Immature natural killer cell (primary cell): ENCODE measurements at regions not wholly inside any gene's neighbourhood (a gene's known extent, or its start where the extent isn't known, plus 50 kb on each side); places are given as distances from the start of the nearest gene placed in this dataset.

Experiments used
- DNase-seq, 3 donors: peaks; one replicate each; pipeline ENCODE4 v3.0.0; 2022; ENCODE audit warnings: mixed read lengths in 1 of 3
- H3K27ac Mint-ChIP-seq, 6 donors: one replicate each; pipeline ENCODE4 v1.8.0; 2020; ENCODE audit warnings: mixed read lengths in 6 of 6, mild to moderate bottlenecking in 5 of 6, inconsistent platforms in 4 of 6, moderate library complexity in 3 of 6
- H3K27me3 Mint-ChIP-seq, 3 donors: one replicate each; pipeline ENCODE4 v1.8.0; 2020 to 2021; ENCODE audit warnings: low read depth in 3 of 3, mild to moderate bottlenecking in 3 of 3, mixed read lengths in 3 of 3, moderate library complexity in 3 of 3, inconsistent platforms in 1 of 3
- H3K36me3 Mint-ChIP-seq, 3 donors: one replicate each; pipeline ENCODE4 v1.8.0; 2020; ENCODE audit warnings: mixed read lengths in 3 of 3, inconsistent platforms in 2 of 3, mild to moderate bottlenecking in 2 of 3
- H3K4me1 Mint-ChIP-seq, 2 donors: one replicate each; pipeline ENCODE4 v1.8.0; 2020; ENCODE audit warnings: inconsistent platforms in 2 of 2, mild to moderate bottlenecking in 2 of 2, mixed read lengths in 2 of 2, moderate library complexity in 1 of 2
- H3K4me3 Mint-ChIP-seq, 5 donors: one replicate each; pipeline ENCODE4 v1.8.0; 2020; ENCODE audit warnings: mild to moderate bottlenecking in 5 of 5, mixed read lengths in 5 of 5, inconsistent platforms in 3 of 5, moderate library complexity in 3 of 5
- H3K9me3 Mint-ChIP-seq, 6 donors: one replicate each; pipeline ENCODE4 v1.8.0; 2020; ENCODE audit warnings: mild to moderate bottlenecking in 6 of 6, mixed read lengths in 6 of 6, inconsistent platforms in 4 of 6, moderate library complexity in 3 of 6

- peaks cover 0 to 2% (median 0%) of the 10 kb centered on the region in 3 donors for H3K36me3 Mint-ChIP-seq
- no peak overlapping the region for H3K27ac Mint-ChIP-seq
- no peak for DNase-seq
- peaks cover 19 to 32% (median 21%) of the 10 kb centered on the region in 3 donors for H3K27me3 Mint-ChIP-seq
- peaks cover 0 to 6% (median 0%) of the 10 kb centered on the region in 6 donors for H3K9me3 Mint-ChIP-seq
- H3K4me3 Mint-ChIP-seq, result no peak overlapping the region
- no peaks in the 10 kb centered on the region for H3K4me1 Mint-ChIP-seq
Measured at GRCh38 chr16:86293906-86294305, 216.4 kb upstream of the FOXF1 start.

- Mint-ChIP-seq H3K27ac (no peak overlapping the region), H3K36me3 (peaks cover 0 to 2% (median 0%) of the 10 kb centered on the region in 3 donors), H3K4me3 (no peak overlapping the region), H3K9me3 (peaks cover 0 to 6% (median 0%) of the 10 kb centered on the region in 6 donors), H3K4me1 (no peaks in the 10 kb centered on the region), H3K27me3 (peaks cover 14 to 30% (median 15%) of the 10 kb centered on the region in 3 donors)
- DNase-seq, result no peak
Measured at GRCh38 chr16:86294535-86295196, 215.7 kb upstream of the FOXF1 start.

GRCh38 chr16:86296256-86296655 is 214.1 kb upstream of the FOXF1 start:
- DNase-seq, result no peak
- peaks cover 16 to 30% (median 23%) of the 10 kb centered on the region in 3 donors for H3K27me3 Mint-ChIP-seq
- H3K36me3 Mint-ChIP-seq, result peaks cover 0 to under 1% (median 0%) of the 10 kb centered on the region in 3 donors
- H3K4me3 Mint-ChIP-seq, result no peak overlapping the region
- H3K9me3 Mint-ChIP-seq, result peaks cover 0 to 5% (median 0%) of the 10 kb centered on the region in 6 donors
- no peak overlapping the region for H3K27ac Mint-ChIP-seq
- H3K4me1 Mint-ChIP-seq, result no peaks in the 10 kb centered on the region

GRCh38 chr16:86297391-86297790 is 212.9 kb upstream of the FOXF1 start:
- DNase-seq, result no peak
- H3K27ac Mint-ChIP-seq, result no peak overlapping the region
- no peaks in the 10 kb centered on the region for H3K36me3 Mint-ChIP-seq
- peak overlapping the region in 1 of 5 donors; percentile 46 for H3K4me3 Mint-ChIP-seq
- H3K9me3 Mint-ChIP-seq, result peaks cover 0 to 4% (median 0%) of the 10 kb centered on the region in 6 donors
- H3K4me1 Mint-ChIP-seq, result no peaks in the 10 kb centered on the region
- peaks cover 16 to 37% (median 26%) of the 10 kb centered on the region in 3 donors for H3K27me3 Mint-ChIP-seq

GRCh38 chr16:86297866-86298757 is 212.2 kb upstream of the FOXF1 start:
- Mint-ChIP-seq H3K9me3 (peaks cover 0 to 4% (median 0%) of the 10 kb centered on the region in 6 donors), H3K4me3 (peak overlapping the region in 1 of 5 donors; percentile 46), H3K4me1 (no peaks in the 10 kb centered on the region), H3K36me3 (no peaks in the 10 kb centered on the region), H3K27ac (no peak overlapping the region), H3K27me3 (peaks cover 16 to 38% (median 27%) of the 10 kb centered on the region in 3 donors)
- no peak for DNase-seq

GRCh38 chr16:86298758-86299134 is 211.6 kb upstream of the FOXF1 start:
- Mint-ChIP-seq H3K4me1 (no peaks in the 10 kb centered on the region), H3K36me3 (no peaks in the 10 kb centered on the region), H3K27me3 (peaks cover 16 to 38% (median 27%) of the 10 kb centered on the region in 3 donors), H3K9me3 (peaks cover 0 to 4% (median 0%) of the 10 kb centered on the region in 6 donors), H3K27ac (no peak overlapping the region), H3K4me3 (no peak overlapping the region)
- DNase-seq, result no peak

- Mint-ChIP-seq H3K4me1 (no peaks in the 10 kb centered on the region), H3K36me3 (no peaks in the 10 kb centered on the region), H3K27me3 (peaks cover 12 to 38% (median 27%) of the 10 kb centered on the region in 3 donors), H3K4me3 (no peak overlapping the region), H3K27ac (no peak overlapping the region), H3K9me3 (peaks cover 0 to 4% (median 0%) of the 10 kb centered on the region in 6 donors)
- DNase-seq, result no peak
Measured at GRCh38 chr16:86299882-86300610, 210.3 kb upstream of the FOXF1 start.

GRCh38 chr16:86300746-86301481 is 209.4 kb upstream of the FOXF1 start:
- Mint-ChIP-seq H3K9me3 (peaks cover 0 to 2% (median 0%) of the 10 kb centered on the region in 6 donors), H3K27ac (no peak overlapping the region), H3K36me3 (no peaks in the 10 kb centered on the region), H3K27me3 (peaks cover 12 to 36% (median 25%) of the 10 kb centered on the region in 3 donors), H3K4me1 (no peaks in the 10 kb centered on the region), H3K4me3 (no peak overlapping the region)
- no peak for DNase-seq

GRCh38 chr16:86302421-86303109 is 207.8 kb upstream of the FOXF1 start:
- H3K9me3 Mint-ChIP-seq, result no peaks in the 10 kb centered on the region
- no peaks in the 10 kb centered on the region for H3K4me1 Mint-ChIP-seq
- no peak for DNase-seq
- H3K36me3 Mint-ChIP-seq, result no peaks in the 10 kb centered on the region
- peaks cover 12 to 31% (median 18%) of the 10 kb centered on the region in 3 donors for H3K27me3 Mint-ChIP-seq
- H3K27ac Mint-ChIP-seq, result no peak overlapping the region
- H3K4me3 Mint-ChIP-seq, result no peak overlapping the region

- H3K9me3 Mint-ChIP-seq, result no peaks in the 10 kb centered on the region
- no peak for DNase-seq
- no peaks in the 10 kb centered on the region for H3K4me1 Mint-ChIP-seq
- H3K4me3 Mint-ChIP-seq, result no peak overlapping the region
- H3K27ac Mint-ChIP-seq, result no peak overlapping the region
- H3K27me3 Mint-ChIP-seq, result peaks cover 8 to 19% (median 14%) of the 10 kb centered on the region in 3 donors
- H3K36me3 Mint-ChIP-seq, result no peaks in the 10 kb centered on the region
Measured at GRCh38 chr16:86303787-86304678, 206.3 kb upstream of the FOXF1 start.

- peaks cover 8 to 16% (median 14%) of the 10 kb centered on the region in 3 donors for H3K27me3 Mint-ChIP-seq
- no peak for DNase-seq
- H3K9me3 Mint-ChIP-seq, result no peaks in the 10 kb centered on the region
- H3K27ac Mint-ChIP-seq, result no peak overlapping the region
- no peaks in the 10 kb centered on the region for H3K36me3 Mint-ChIP-seq
- no peak overlapping the region for H3K4me3 Mint-ChIP-seq
- no peaks in the 10 kb centered on the region for H3K4me1 Mint-ChIP-seq
Measured at GRCh38 chr16:86304868-86305267, 205.5 kb upstream of the FOXF1 start.

GRCh38 chr16:86305440-86305839 is 204.9 kb upstream of the FOXF1 start:
- no peaks in the 10 kb centered on the region for H3K36me3 Mint-ChIP-seq
- H3K4me1 Mint-ChIP-seq, result no peaks in the 10 kb centered on the region
- H3K27me3 Mint-ChIP-seq, result peaks cover 8 to 16% (median 11%) of the 10 kb centered on the region in 3 donors
- H3K27ac Mint-ChIP-seq, result no peak overlapping the region
- H3K9me3 Mint-ChIP-seq, result no peaks in the 10 kb centered on the region
- DNase-seq, result no peak
- no peak overlapping the region for H3K4me3 Mint-ChIP-seq
